Neuronal stem cell (in vitro differentiated cells): ENCODE measurements at regions not wholly inside any gene's neighbourhood (a gene's known extent, or its start where the extent isn't known, plus 50 kb on each side); places are given as distances from the start of the nearest gene placed in this dataset.

Experiments used
- DNase-seq: peaks from one replicate; pipeline ENCODE4 v3.0.0-alpha.2; 2013; ENCODE audit warnings: low spot score
- H2AFZ ChIP-seq: one replicate; pipeline ENCODE4 v1.6.1; 2013; ENCODE audit warnings: mild to moderate bottlenecking, low read length, inconsistent platforms
- H2AK5ac ChIP-seq: 2 replicates; pipeline ENCODE4 v1.6.1; 2013; ENCODE audit warnings: low read depth, mild to moderate bottlenecking, inconsistent platforms, low read length, moderate library complexity, mixed read lengths
- H2BK120ac ChIP-seq: 2 replicates; pipeline ENCODE4 v1.6.1; 2013; ENCODE audit warnings: low read depth, mild to moderate bottlenecking, inconsistent platforms, low read length, moderate library complexity, mixed read lengths
- H2BK12ac ChIP-seq: one replicate; pipeline ENCODE4 v1.6.1; 2013; ENCODE audit warnings: low read length, inconsistent platforms
- H2BK15ac ChIP-seq: 2 replicates; pipeline ENCODE4 v1.6.1; 2013; ENCODE audit warnings: mild to moderate bottlenecking, low read length, inconsistent platforms, mixed read lengths
- H2BK5ac ChIP-seq: one replicate; pipeline ENCODE4 v1.6.1; 2013; ENCODE audit warnings: inconsistent platforms, mild to moderate bottlenecking, low read length, moderate library complexity
- H3K14ac ChIP-seq: one replicate; pipeline ENCODE4 v1.6.1; 2013; ENCODE audit warnings: low read length, inconsistent platforms
- H3K18ac ChIP-seq: 2 replicates; pipeline ENCODE4 v1.6.1; 2013; ENCODE audit warnings: low read length, inconsistent platforms
- H3K23ac ChIP-seq: 2 replicates; pipeline ENCODE4 v1.6.1; 2013; ENCODE audit warnings: low read depth, mild to moderate bottlenecking, mixed read lengths, low read length, inconsistent platforms; ENCODE audit not compliant: poor library complexity
- H3K27ac ChIP-seq: replicated peaks from 3 replicates; pipeline ENCODE4 v1.5.1; 2013; ENCODE audit warnings: low read length, inconsistent platforms
- H3K27me3 ChIP-seq, 3 experiments: 2 replicates each; pipeline ENCODE4 v1.6.1; 2013; ENCODE audit warnings: low read length in 3 of 3, mild to moderate bottlenecking in 2 of 3, inconsistent platforms in 1 of 3, low read depth in 1 of 3, mixed read lengths in 1 of 3, moderate library complexity in 1 of 3; ENCODE audit not compliant: control insufficient read depth in 3 of 3, insufficient read depth in 3 of 3
- H3K36me3 ChIP-seq, 2 donors: replicated peaks in 1 of 2; 2 replicates each; pipeline ENCODE4 v1.6.1; 2013; ENCODE audit warnings: low read length in 2 of 2; ENCODE audit not compliant: control insufficient read depth in 2 of 2, insufficient read depth in 2 of 2
- H3K4ac ChIP-seq: 2 replicates; pipeline ENCODE4 v1.6.1; 2013; ENCODE audit warnings: inconsistent platforms, mild to moderate bottlenecking, low read length, moderate library complexity
- H3K4me1 ChIP-seq, 2 donors: 1 replicate in 1 of 2; 2 replicates in 1 of 2; pipeline ENCODE4 v1.6.1; 2013; ENCODE audit warnings: low read length in 2 of 2, low read depth in 1 of 2; ENCODE audit not compliant: control insufficient read depth in 2 of 2, insufficient read depth in 1 of 2
- H3K4me2 ChIP-seq: one replicate; pipeline ENCODE4 v1.6.1; 2013; ENCODE audit warnings: mild to moderate bottlenecking, low read length, inconsistent platforms; ENCODE audit not compliant: insufficient read depth, poor library complexity, severe bottlenecking
- H3K4me3 ChIP-seq, 2 donors: 2 replicates each; pipeline ENCODE4 v1.5.1; 2013; ENCODE audit warnings: low read length in 2 of 2, mild to moderate bottlenecking in 2 of 2, inconsistent platforms in 1 of 2, moderate library complexity in 1 of 2
- H3K79me1 ChIP-seq: one replicate; pipeline ENCODE4 v1.6.1; 2013; ENCODE audit warnings: low read depth, mild to moderate bottlenecking, inconsistent platforms, low read length, moderate library complexity
- H3K9ac ChIP-seq: one replicate; pipeline ENCODE4 v1.6.1; 2013; ENCODE audit warnings: mild to moderate bottlenecking, low read depth, low read length, inconsistent platforms; ENCODE audit not compliant: poor library complexity
- H3K9me3 ChIP-seq, 2 donors: replicated peaks in 1 of 2; 2 replicates each; pipeline versions ENCODE3 to v1.6.1; 2013; ENCODE audit warnings: low read length in 2 of 2, mild to moderate bottlenecking in 2 of 2, inconsistent platforms in 1 of 2, low read depth in 1 of 2, mixed read lengths in 1 of 2, moderate library complexity in 1 of 2; ENCODE audit not compliant: control insufficient read depth in 2 of 2, insufficient read depth in 1 of 2
- H4K8ac ChIP-seq: one replicate; pipeline ENCODE4 v1.6.1; 2013; ENCODE audit warnings: low read depth, mild to moderate bottlenecking, inconsistent platforms, low read length, moderate library complexity
- H4K91ac ChIP-seq: one replicate; pipeline ENCODE4 v1.6.1; 2013; ENCODE audit warnings: low read length, low read depth, mild to moderate bottlenecking, inconsistent platforms; ENCODE audit not compliant: poor library complexity
- WGBS, 2 donors: extraction: QIAGEN DNeasy Blood & Tissue Kit; methylation state at CpG; one replicate each; pipeline ENCODE4 v1.1.7; 2013; ENCODE audit warnings: missing lambda C conversion rate in 2 of 2, mixed read lengths in 1 of 2; ENCODE audit not compliant: insufficient read length in 2 of 2, insufficient replicate concordance in 1 of 2; ENCODE audit errors: extremely low coverage in 2 of 2; 5-methylcytosine and 5-hydroxymethylcytosine counted together

DNA sequence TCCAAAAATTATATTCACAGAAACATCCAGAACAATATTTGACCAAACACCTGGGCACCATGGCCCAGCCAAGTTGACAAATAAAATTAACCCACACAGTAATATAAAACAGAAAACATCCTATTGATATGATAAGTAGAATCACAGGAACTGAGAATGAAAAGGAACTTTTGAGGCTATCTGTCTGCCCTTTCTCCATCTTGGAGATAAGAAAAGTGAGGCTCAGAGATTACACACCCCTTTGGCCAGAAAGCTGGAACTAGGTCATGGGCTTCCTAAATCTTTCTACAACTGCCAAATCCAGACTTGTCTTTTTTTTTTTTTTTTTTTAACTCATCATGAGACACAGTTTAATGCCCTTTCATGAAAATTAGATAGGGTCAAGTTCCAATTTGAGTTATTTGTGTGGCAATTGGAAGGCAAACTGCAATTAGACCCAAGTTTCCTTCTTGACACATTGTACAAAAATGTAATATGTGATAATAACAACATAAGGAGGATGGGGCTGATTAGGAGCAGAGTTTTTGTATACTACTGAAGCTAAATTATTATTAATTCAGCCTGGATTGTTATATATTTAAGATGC lies 137.2 kb downstream of the RPL22L1 start:
- Histone ChIP-seq H2BK5ac (no peak overlapping the region), H4K91ac (no peak overlapping the region), H3K18ac (no peak overlapping the region), H3K23ac (no peak overlapping the region), H2AK5ac (no peak overlapping the region), H2BK15ac (no peak overlapping the region), H4K8ac (no peak overlapping the region), H2AFZ (no peak overlapping the region), H3K9me3 (no peaks in the 10 kb centered on the region), H3K27ac (no peak overlapping the region), H3K4ac (no peak overlapping the region), H2BK12ac (no peak overlapping the region), H3K79me1 (no peaks in the 10 kb centered on the region), H3K9ac (no peak overlapping the region), H3K14ac (no peak overlapping the region), H3K4me2 (no peak overlapping the region), H3K36me3 (no peaks in the 10 kb centered on the region), H3K4me3 (no peak overlapping the region), H2BK120ac (no peak overlapping the region), H3K4me1 (peaks cover 0 to 2% of the 10 kb centered on the region in 2 donors), H3K27me3 (peaks cover 0 to 2% (median 0%) of the 10 kb centered on the region in 3 experiments)
- DNase-seq, result no peak

DNA sequence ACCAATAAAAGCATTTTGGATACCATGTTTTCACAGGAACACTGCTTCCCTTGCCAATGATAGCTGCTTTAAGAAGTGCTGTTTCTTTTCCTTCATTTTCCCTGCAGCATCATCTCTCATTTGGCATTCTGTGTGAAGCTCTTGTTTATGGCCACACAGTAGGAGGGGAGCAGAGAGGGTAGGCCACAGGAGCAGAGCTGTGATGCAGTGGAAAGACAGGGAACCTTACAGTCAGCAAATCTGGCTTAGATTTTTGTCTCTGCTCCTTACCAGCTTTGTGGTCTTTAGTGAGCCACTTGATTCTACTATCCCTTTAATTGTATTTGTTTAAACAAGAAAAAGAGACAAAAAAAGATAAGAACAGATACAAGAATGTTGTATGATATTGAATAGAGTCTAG lies 138.7 kb downstream of the RPL22L1 start:
- no peak overlapping the region for H2BK12ac ChIP-seq
- no peak overlapping the region for H3K14ac ChIP-seq
- H4K8ac ChIP-seq, result no peak overlapping the region
- H3K36me3 ChIP-seq, result no peaks in the 10 kb centered on the region
- H3K18ac ChIP-seq, result no peak overlapping the region
- no peak overlapping the region for H3K4ac ChIP-seq
- H3K4me1 ChIP-seq, result peaks cover 0 to 2% of the 10 kb centered on the region in 2 donors
- peaks cover 0 to 2% (median 0%) of the 10 kb centered on the region in 3 experiments for H3K27me3 ChIP-seq
- H2AK5ac ChIP-seq, result no peak overlapping the region
- H3K9me3 ChIP-seq, result no peaks in the 10 kb centered on the region
- H2AFZ ChIP-seq, result no peak overlapping the region
- H2BK5ac ChIP-seq, result no peak overlapping the region
- H2BK15ac ChIP-seq, result no peak overlapping the region
- no peak for DNase-seq
- H2BK120ac ChIP-seq, result no peak overlapping the region
- H3K9ac ChIP-seq, result no peak overlapping the region
- no peak overlapping the region for H3K27ac ChIP-seq
- H3K4me2 ChIP-seq, result no peak overlapping the region
- H3K23ac ChIP-seq, result no peak overlapping the region
- no peak overlapping the region for H4K91ac ChIP-seq
- no peaks in the 10 kb centered on the region for H3K79me1 ChIP-seq
- H3K4me3 ChIP-seq, result no peak overlapping the region

DNA sequence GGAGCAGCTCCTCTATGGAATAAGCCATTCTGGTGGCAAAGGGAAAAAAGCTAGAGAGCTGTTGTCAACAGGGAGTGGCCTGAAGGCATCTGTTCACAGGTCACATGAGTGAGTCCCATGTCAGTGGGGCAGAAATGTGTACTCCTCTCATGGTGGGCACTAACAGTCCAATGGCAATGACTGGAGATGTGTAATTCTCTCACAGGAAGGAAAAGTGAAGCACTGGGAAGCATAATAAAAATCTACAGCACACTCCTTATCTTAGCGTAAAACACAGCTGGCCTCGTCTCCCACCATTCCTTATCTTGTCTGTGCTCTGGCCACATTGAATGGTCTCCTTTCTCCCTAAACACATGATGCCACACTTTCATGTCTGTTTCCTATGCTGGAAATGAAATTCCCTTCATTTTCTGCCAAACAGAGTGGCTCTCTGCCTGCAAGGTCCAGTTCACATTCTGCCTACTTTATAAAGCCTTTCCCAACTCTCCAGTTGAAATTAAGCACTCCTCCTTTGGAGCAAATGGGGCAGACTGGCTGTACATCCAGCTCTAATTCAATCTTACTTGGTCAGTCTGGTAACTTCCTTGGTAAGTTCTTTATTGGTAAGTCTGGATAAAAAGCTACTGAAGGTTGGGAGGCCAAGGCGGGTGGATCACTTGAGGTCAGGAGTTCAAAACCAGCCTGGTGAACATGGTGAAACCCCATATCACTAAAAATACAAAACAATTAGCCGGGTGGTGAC lies 139.8 kb downstream of the RPL22L1 start:
- no peak overlapping the region for H2AFZ ChIP-seq
- H4K8ac ChIP-seq, result no peak overlapping the region
- no peak overlapping the region for H3K27ac ChIP-seq
- DNase-seq, result no peak
- no peak overlapping the region for H4K91ac ChIP-seq
- no peak overlapping the region for H2BK15ac ChIP-seq
- H3K4me3 ChIP-seq, result no peak overlapping the region
- no peak overlapping the region for H3K9ac ChIP-seq
- no peaks in the 10 kb centered on the region for H3K36me3 ChIP-seq
- H2AK5ac ChIP-seq, result no peak overlapping the region
- H3K4ac ChIP-seq, result no peak overlapping the region
- no CpG with 5 or more reads among the region's 4 CpGs for WGBS, 2 donors
- no peak overlapping the region for H3K18ac ChIP-seq
- H2BK12ac ChIP-seq, result no peak overlapping the region
- H3K9me3 ChIP-seq, result no peaks in the 10 kb centered on the region
- H3K4me1 ChIP-seq, result peaks cover 0 to 2% of the 10 kb centered on the region in 2 donors
- H2BK5ac ChIP-seq, result no peak overlapping the region
- H3K79me1 ChIP-seq, result no peaks in the 10 kb centered on the region
- H3K14ac ChIP-seq, result no peak overlapping the region
- no peak overlapping the region for H3K23ac ChIP-seq
- H3K27me3 ChIP-seq, result peaks cover 0 to 2% (median 0%) of the 10 kb centered on the region in 3 experiments
- H2BK120ac ChIP-seq, result no peak overlapping the region
- H3K4me2 ChIP-seq, result no peak overlapping the region

- DNase-seq, result no peak
- Histone ChIP-seq H3K23ac (no peak overlapping the region), H3K27ac (no peak overlapping the region), H3K18ac (no peak overlapping the region), H3K36me3 (no peaks in the 10 kb centered on the region), H3K9me3 (no peaks in the 10 kb centered on the region), H4K91ac (no peak overlapping the region), H4K8ac (no peak overlapping the region), H2AFZ (no peak overlapping the region), H2BK12ac (no peak overlapping the region), H3K27me3 (peaks cover 0 to 7% (median 0%) of the 10 kb centered on the region in 3 experiments), H3K4me2 (no peak overlapping the region), H3K14ac (no peak overlapping the region), H3K79me1 (no peaks in the 10 kb centered on the region), H3K4me1 (peaks cover 0 to 3% of the 10 kb centered on the region in 2 donors), H3K4ac (no peak overlapping the region), H3K4me3 (no peak overlapping the region), H2AK5ac (no peak overlapping the region), H3K9ac (no peak overlapping the region), H2BK120ac (no peak overlapping the region), H2BK5ac (no peak overlapping the region), H2BK15ac (no peak overlapping the region)
- 100% methylated on average over 1 of the region's 3 CpGs; no CpG with 5 or more reads in 1 of the 2 donors for WGBS, 2 donors
Observed at GRCh38 chr3:170728181-170728580, 141.8 kb downstream of the RPL22L1 start.
